Activated CD4-positive, alpha-beta T cell treated with anti-CD3 and anti-CD28 coated beads, Interleukin-2, Interleukin-6, amounts not matched to agents 100 ng/mL and 50 ng/mL, durations not matched to agents 16 hours and 8 hours (primary cell): ENCODE measurements at regions not wholly inside any gene's neighbourhood (a gene's known extent, or its start where the extent isn't known, plus 50 kb on each side); places are given as distances from the start of the nearest gene placed in this dataset.

ENCODE experiments used
- DNase-seq: peaks from one replicate; pipeline ENCODE4 v3.0.0-alpha.2; 2020

DNA sequence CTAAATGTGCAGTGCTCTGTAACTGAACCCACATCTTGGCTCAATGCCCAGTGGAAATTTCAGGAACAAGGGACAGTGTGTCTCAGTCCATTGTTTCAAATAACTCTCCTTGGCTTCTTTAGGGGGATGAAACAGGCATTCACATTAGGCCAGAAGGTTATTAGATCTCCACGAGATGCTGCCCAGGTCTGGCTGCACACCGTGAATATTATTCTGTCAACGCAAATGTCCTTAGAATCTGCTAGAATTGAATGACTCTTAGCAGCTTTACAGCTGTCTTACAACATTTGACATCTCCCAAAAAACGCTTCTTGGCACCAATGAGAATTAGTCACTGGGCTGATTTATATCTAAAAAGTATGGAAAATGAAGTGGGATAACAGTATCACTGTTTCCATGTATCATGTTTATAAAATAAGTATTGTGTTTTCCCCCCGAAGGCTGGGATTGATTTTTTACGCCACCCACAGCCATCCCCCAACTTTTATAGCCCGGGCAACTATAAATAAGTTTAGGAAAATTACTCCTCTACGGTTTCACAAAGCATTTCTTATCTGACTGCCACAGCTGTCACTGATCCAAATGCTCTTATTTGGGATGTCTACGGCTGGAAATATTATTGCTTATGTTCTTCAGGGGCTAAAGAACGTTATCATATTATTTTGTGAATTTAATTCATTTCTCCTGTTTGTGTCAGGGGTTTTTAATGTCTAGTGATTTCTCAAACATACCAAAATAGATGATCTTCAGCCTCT is 559.7 kb upstream of the FAT1 start:
- DNase-seq = no peak

DNA sequence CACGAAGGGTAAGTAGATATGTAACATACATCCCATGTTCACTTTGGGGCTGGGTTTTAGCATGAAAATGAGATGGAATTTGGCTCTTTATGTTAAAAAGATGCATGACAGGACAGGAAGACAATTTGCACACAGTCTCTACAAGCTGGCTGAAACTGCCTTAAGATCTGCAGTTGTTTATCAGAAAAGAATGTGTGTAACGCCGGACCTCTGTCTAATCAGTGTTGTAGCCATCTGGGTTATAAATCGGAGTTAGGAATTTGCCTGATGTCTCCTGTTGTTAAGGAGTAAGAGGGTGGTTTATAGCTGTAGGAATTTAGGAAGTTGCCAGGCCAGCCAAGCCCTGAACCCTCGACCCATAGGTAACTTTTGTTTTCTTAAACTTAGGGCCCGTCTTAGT is 562.9 kb upstream of the FAT1 start:
- no peak for DNase-seq

GRCh38 chr4:187289371-187289770 is 565.7 kb upstream of the FAT1 start:
- DNase-seq = no peak

DNA sequence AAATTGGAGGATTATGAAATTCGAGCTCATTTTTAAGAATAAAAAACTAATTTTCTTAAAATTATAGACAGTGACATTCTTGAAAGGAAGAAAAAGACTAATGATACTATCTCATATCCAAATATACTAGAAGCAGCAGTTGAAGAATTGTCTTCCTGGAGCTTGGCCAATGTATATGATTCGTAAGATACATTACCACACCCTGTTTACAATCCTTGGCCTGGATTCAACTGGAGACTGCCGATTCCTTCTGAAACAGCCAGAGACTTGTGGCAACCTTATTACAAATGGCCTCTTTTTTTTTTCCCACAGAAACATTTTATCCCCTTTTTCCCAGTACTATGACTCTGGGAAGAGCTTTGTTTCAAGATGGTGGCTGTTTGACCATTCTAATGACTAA is 571.2 kb upstream of the FAT1 start:
- DNase-seq = no peak

GRCh38 chr4:187301923-187302322 is 578.3 kb upstream of the FAT1 start:
- no peak for DNase-seq

- DNase-seq = no peak
Measured at GRCh38 chr4:187302457-187303150, 578.9 kb upstream of the FAT1 start.

DNA sequence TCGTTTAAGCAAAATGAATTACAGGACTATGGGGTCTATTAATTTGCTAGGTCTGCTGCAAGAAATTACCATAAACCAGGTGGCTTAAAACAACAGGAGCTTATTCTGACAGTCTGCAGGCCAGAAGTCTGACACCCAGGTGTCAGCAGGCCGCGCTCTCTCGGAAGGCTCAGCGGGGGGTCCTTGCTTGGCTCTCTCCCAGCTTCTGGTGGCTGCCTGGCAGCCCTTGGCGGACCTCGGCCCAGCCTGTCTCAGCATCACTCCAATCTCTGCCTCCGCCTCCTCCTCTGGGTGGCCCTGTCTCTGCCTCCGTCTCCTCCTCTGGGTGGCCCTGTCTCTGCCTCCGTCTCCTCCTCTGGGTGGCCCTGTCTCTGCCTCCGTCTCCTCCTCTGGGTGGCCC is 580.5 kb upstream of the FAT1 start:
- no peak for DNase-seq

DNA sequence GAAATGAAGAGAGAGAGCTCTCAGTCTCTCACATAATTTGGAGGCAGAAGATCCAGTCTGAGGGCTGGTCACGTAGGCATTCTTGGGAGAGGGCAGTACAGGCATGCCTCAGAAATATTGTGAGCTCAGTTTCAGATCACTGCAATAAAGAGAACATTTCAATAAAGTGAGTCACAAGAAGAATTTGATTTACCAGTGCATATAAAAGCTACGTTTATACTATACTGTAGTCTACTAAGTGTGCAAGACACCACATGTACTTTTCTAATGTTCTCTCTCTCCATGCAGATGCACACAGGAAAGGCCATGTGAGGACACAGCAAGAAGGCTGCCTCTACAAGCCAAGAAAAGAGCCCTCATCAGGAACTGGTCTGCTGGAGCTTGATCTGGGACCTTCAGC is 583.5 kb upstream of the FAT1 start:
- DNase-seq = no peak

DNA sequence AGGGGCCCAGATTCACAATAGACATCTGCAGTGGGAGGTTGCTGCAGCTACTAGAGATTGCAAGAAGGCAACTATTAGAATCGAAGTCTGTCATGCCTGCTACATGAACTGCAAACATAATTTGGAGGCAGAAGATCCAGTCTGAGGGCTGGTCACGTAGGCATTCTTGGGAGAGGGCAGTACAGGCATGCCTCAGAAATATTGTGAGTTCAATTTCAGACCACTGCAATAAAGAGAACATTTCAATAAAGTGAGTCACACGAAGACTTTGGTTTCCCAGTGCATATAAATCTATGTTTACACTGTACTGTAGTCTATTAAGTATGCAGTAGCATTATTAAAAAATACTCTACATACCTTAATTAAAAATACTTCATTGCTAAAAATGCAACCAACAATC is 585.8 kb upstream of the FAT1 start:
- no peak for DNase-seq

DNA sequence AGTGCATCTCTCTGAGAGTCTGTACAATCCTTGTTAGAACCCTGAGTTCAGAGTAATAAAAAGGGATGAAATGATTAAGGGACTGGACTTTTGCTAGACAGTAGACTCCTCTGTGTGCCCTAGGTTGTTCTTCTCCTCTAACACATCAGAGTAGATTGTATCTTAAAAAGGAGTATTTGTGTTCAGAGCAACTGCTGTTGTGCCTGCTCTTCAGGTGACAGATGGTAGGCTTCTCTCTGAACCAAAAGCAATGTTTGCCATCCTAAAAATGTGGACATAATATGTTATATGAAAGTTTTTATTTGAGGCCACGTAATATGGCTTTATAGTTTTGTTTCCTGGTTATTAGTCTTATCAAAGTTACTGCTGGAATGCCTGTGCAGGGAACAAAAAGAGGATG is 588.6 kb upstream of the FAT1 start:
- DNase-seq = no peak

DNA sequence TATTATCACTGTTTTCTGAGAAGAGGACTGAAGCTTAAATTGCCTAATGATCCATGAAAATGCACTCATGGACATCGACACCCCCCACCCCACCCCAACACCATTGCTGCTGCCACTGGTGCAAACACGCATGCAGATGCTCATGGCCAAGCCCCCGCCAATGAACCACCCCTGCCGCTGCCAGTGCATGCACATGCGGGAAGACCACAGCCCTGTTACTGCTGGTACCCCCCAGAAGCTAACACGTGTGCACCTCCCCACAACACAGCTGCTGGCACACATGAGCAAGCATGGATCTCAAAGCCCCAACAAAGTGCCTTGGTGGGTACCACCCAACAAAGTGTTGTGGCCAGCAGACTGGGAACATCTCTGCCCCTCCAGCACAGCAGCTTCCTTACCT is 594.1 kb upstream of the FAT1 start:
- DNase-seq = no peak

- DNase-seq = no peak
Measured at GRCh38 chr4:187321711-187322110, 598.1 kb upstream of the FAT1 start.

DNA sequence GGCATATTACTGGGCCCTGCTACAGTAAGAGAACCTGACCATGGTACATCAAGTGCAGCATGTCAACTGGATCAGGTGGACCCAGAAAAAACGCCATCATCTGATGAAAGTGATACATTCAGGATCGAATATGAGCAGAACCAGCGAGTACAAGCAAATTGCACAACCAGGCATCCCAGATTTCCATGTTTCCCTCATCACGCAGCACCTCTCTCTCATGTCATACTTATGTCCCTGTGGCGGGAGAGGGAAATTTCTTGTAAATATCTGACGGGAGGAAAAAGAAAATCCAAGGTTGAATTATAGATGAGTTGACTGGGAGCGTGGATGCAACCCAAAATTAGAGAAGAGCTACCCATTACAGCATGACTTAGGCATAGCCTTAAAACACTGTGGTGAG is 608.5 kb upstream of the FAT1 start:
- no peak for DNase-seq

DNA sequence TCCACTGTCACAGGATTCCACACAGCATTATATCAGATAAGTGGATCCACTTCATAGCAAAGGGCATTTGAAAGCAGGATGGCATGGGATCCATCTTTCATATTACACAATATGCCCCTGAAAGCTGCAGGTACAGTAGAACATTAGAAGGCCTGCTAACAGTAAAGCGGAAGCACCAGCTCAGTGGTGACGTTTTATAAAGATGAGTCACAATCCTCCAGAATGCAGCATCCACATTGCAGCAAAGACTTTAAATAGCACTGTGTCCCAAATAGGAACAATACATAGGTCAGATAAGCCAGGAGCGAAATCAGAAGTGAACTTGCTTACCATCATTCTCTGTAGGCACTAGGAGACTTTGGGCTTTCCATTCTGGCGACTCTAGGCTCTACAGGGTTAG is 609.5 kb upstream of the FAT1 start:
- no peak for DNase-seq

DNA sequence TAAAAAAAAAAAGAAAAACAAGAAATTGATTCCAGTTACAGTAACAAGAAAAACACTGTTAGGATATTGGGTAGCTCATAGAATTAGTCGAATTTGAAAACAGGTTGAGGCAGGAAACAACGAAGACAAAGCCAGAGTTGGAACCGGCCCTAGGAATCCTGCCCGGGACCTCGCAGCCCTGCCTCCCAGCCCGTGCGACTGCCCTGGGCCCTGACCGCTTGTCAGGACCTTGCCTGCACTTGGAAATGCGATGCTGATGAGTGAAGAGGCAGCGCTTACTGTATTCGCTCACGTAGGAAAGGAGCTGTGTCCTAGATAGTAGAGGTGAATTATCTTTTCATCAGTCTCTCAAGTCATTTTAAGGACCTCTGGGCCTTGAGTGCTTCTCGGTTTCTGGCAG is 611.7 kb upstream of the FAT1 start:
- DNase-seq = no peak

DNA sequence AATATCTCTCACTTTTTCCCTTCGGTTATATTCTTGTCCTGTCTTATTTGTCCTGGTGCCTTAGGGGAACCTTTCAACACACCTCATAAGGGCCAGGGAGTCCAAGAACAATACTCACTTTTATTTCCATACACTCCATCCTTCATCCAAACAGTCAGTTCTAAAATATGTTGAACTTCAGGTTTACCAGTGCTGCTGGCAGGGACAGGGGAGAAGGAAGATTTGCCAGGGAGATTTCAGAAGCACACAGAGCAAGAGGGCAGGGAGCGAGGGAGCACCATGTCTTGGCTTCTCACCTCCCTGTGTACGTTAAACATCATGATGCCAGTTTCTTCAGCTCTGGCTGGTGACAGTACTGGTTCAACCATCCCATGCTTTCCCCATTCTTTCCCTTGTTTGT is 631.1 kb upstream of the FAT1 start:
- no peak for DNase-seq

DNA sequence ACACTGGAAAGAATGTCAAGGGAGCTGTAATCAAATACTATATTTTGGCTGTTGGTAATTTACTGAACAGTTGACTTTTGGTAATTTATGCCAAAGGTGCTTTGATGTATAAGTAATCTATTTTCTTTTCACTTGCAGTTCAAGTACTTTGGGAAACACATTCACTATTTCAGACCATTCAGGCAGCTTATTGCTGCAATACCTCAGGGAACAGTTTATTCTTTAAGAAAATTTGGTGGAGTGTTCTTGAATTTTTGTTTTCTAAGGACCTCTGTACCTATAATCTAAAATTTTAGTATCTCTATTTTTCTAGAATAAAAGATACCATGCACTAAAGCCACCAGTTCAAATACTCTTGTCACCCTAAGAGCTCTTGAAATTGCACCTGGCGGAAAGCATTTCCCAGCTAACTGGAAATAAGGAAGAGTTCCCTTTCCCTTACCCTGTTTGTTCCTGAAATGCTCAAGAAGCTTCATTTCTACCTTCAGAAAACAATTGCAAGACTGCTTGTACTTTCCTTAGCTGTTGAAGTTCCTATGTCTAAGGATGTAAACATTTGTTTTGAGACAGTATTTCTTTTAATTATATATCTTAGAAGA is 633.5 kb upstream of the FAT1 start:
- DNase-seq = no peak

- no peak for DNase-seq
Measured at GRCh38 chr4:187357821-187358220, 634.2 kb upstream of the FAT1 start.

DNA sequence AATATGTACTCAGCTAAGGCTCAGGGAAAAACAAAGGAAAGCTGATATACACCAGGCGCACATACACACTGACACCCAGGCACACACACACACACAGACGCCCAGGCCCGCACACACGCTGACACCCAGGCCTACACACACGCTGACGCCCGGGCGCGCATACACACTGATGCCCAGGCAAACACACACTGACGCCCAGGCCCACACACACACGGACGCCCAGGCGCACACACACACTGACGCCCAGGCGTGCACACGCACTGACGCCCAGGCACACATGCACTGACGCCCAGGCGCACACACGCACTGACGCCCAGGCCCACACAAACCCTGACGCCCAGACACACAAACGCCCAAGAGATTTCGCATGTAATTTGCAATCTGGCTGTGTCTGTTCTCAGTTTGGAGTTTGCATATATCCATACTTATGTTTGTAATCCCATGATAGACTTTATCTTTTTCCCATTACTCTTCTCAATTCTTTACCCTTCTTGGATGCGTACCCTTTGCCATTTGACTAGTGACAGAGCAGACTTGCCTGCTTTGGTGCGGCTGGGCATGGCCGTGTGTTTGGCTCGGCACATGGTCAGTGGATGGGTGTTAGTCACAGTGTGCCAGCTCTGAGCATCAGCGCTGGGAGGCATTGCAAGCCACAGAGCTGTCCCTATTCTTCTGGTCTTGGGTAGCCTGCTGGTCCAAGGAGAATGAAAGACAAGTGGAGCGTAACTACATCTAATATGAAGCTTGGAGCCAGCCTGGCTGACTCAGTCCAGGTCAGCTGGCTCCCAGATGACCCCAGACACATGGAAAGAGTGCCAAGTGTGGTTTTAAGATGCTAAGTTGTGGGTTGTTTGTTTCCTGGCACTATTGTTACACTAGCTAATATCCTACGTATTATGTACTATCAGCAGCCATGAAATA is 632.4 kb upstream of the ZFP42 start:
- DNase-seq = no peak

DNA sequence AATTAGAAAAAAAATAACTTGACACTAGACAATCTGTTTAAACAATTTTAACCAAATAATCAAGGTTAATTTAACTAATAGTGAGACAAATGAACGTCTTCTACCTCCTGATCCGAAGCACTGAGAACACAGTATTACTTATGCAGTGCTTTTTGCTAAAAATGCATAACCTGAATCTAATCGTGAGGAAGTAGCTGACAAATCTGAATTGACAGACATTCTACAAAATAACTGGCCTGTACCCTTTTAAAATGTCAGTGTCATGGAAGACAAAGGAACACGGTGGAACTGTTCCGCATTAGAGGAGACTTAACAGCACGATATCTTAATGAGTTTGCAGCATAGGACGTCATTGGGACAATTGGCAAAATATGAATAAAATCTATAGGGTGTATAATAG is 631.2 kb upstream of the ZFP42 start:
- no peak for DNase-seq

DNA sequence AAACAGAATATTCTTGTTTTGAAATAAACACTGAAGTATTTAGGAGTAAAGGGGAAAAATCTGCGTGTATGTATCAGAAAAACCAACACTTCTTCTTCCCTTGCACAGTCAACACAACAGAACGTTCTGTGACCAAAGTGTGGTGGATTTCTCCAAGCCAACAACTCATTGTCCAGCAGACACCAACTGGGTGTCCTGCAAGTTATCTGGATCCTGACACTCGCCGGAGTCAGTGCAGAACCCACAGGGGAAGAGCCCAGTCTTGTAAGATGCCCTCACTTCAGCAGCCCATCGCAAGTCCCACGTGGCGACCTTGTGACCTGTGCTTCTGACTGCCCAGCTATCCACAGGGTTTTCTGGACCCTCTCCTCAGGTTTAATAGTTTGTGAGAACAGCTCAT is 630.7 kb upstream of the ZFP42 start:
- DNase-seq = no peak

DNA sequence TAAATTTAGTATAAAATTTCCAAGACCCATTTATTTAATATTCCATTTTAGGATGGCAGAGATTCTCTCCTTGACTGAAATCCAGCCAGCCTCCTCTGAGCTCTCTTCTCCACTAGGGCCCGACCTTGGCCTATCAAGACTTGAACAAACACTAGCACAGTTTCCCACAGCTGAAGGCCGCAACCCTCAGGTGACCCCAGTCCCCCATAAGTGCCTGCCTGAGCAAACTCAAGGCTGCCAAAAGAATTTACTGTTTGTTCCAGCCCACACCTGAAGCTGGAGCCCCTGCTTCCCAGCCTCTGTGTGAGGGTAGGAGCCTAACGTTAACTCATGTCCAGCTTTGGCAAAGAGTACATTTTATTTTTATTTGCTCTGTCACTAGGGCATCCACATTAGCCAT is 629.0 kb upstream of the ZFP42 start:
- no peak for DNase-seq

- no peak for DNase-seq
Measured at GRCh38 chr4:187370918-187371317, 624.7 kb upstream of the ZFP42 start.
